ENCODE measurements at regions not wholly inside any gene's neighbourhood (a gene's known extent, or its start where the extent isn't known, plus 50 kb on each side); places are given as distances from the start of the nearest gene placed in this dataset.

DNA sequence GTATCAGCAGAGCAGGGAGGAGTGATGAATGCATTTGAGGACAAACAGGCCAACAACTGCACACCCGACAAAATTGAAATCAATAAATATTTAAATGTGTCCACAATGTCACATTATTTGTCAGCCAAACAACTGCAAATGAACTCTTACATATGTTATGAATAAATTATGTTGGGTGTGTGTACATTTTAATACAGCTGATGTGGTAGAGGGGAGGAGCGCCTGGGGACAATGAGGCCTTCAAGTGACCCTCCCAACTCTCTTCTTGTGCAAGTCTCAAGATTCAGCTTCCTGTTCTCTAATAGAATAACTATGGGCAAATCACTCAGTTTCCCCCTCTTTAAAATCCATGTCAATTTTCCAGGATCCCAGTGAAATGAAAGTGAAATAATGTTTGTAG is 303.2 kb downstream of the TSHZ3 start:
- ChIA-PET CTCF (interaction anchor here (0.8 to 1.3 kb wide), 2 partner anchors 17 to 18 kb away, joined by 3 read pairs; no protein-coding TSS in a partner anchor), POLR2A (no interaction called here)
- Histone ChIP-seq H3K4me1 (no peaks in the 10 kb centered on the region), H3K4me2 (no peak overlapping the region), H3K9me3 (peaks cover 9% of the 10 kb centered on the region; the same call in 2 of the 3 replicates), H3K4me3 (no peak overlapping the region), H3K27ac (no peak overlapping the region)
- 4% methylated on average over 2 of the region's 2 CpGs for WGBS (ENCODE audit: missing lambda C conversion rate)
- ATAC-seq, result no peak
- DNase-seq (ENCODE audit: low read depth in 1 of 2, low spot score in 1 of 2), result no peak
- no peak for TF ChIP-seq MAFK (IDR thresholded peaks at IDR 0.05; ENCODE audit: partially characterized antibody)
- TF ChIP-seq RAD21 (conservative IDR thresholded peaks at IDR 0.05 in 1 of 2, IDR thresholded peaks at IDR 0.05 in 1 of 2), result no peak
- TF ChIP-seq, protein P1, sequence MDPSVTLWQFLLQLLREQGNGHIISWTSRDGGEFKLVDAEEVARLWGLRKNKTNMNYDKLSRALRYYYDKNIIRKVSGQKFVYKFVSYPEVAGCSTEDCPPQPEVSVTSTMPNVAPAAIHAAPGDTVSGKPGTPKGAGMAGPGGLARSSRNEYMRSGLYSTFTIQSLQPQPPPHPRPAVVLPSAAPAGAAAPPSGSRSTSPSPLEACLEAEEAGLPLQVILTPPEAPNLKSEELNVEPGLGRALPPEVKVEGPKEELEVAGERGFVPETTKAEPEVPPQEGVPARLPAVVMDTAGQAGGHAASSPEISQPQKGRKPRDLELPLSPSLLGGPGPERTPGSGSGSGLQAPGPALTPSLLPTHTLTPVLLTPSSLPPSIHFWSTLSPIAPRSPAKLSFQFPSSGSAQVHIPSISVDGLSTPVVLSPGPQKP (IDR thresholded peaks at IDR 0.05; ENCODE audit: low read depth, low read length), result no peak
- no peak for TF ChIP-seq NFE2L2 (conservative IDR thresholded peaks at IDR 0.05; ENCODE audit: low read length)
- no peak for TF ChIP-seq HOXB5 (CRISPR knock-in tag; IDR thresholded peaks at IDR 0.05)
- FAIRE-seq, result no peak

DNA sequence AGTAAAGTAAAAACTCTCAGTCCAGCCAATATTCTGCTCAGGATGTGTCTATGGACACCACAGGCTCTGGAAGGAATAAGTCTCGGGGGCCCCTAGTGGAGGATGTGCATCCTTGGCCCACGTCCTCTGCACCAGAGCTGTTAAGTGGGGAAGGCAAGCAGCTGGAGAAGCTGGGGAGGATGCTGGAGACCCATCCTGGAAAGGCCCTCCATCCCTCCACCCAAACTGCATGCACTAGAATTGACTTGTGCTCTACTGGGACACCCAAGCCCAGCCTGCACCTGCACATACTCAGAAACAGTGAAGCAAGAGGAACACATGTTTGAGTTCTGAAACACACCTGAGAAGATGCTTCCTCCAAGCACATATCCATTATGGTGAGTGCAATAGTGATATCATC is 307.8 kb downstream of the TSHZ3 start:
- Histone ChIP-seq H3K4me3 (no peak overlapping the region), H3K9me3 (peaks cover 9% of the 10 kb centered on the region; the same call in 2 of the 3 replicates), H3K27ac (no peak overlapping the region), H3K4me1 (no peaks in the 10 kb centered on the region), H3K4me2 (no peak overlapping the region)
- CTCF ChIA-PET, result interaction anchor here (0.7 kb wide), 1 partner anchor 318 kb away, joined by 3 read pairs; no protein-coding TSS in a partner anchor
- ATAC-seq, result no peak
- WGBS (ENCODE audit: missing lambda C conversion rate), result 4% methylated on average over 2 of the region's 2 CpGs
- no peak for FAIRE-seq
- TF ChIP-seq SMC3 (IDR thresholded peaks at IDR 0.05) (no peak), EP300 (IDR thresholded peaks at IDR 0.05) (no peak), JUN (IDR thresholded peaks at IDR 0.05) (no peak), NPAS2 (CRISPR knock-in tag; IDR thresholded peaks at IDR 0.05; ENCODE audit: borderline replicate concordance) (no peak), RFX5 (IDR thresholded peaks at IDR 0.05) (no peak), ZFP36 (IDR thresholded peaks at IDR 0.05; ENCODE audit: borderline replicate concordance, partially characterized antibody) (no peak), CEBPB (IDR thresholded peaks at IDR 0.05) (no peak), KDM1A (IDR thresholded peaks at IDR 0.05; ENCODE audit: low read depth) (no peak), RCOR1 (IDR thresholded peaks at IDR 0.05; ENCODE audit: low read depth, low read length) (no peak), CBX8 (IDR thresholded peaks at IDR 0.05) (no peak), BHLHE40 (IDR thresholded peaks at IDR 0.05; ENCODE audit: low read depth, low read length) (no peak), HDAC2 (IDR thresholded peaks at IDR 0.05) (no peak), RNF2 (IDR thresholded peaks at IDR 0.05; ENCODE audit: borderline replicate concordance, low read depth) (no peak), POLR2A (IDR thresholded peaks at IDR 0.05; ENCODE audit: low read length) (no peak), CBX2 (IDR thresholded peaks at IDR 0.05; ENCODE audit: borderline replicate concordance, low read depth) (no peak)
- TF ChIP-seq, protein P1 (IDR thresholded peaks at IDR 0.05; ENCODE audit: low read depth, low read length), result no peak
- POLR2A ChIA-PET, result no interaction called here
- no peak for DNase-seq (ENCODE audit: low read depth in 1 of 2, low spot score in 1 of 2)

DNA sequence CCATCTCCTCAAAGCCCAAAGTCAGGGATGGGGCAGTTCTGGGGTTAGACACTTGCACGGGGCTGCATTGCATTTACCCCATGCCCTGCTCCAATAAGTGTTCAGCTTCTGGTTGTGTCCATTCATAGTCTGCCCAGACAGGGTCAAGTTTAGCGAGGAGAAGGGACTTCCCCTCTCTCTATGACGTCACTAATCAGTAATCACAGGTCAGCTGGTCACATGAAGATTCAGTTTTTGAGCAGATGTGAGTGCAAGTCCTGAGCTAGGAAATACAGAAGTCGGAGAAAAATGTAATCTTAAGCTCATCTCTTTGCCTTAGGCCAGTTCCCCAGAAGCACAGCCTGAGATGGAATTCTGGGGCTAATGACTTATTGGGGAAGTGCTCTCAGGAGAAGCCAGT is 310.1 kb downstream of the TSHZ3 start:
- CTCF ChIA-PET, result interaction anchor here (0.7 kb wide), 1 partner anchor 1185 kb away, joined by 3 read pairs; no protein-coding TSS in a partner anchor
- no peak for DNase-seq (ENCODE audit: low read depth in 1 of 2, low spot score in 1 of 2)
- WGBS (ENCODE audit: missing lambda C conversion rate), result 10% methylated on average over 4 of the region's 4 CpGs

More for the DNA sequence above, 310.1 kb downstream of the TSHZ3 start:
- FAIRE-seq (no peak), ATAC-seq (no peak)
- peaks cover 4% of the 10 kb centered on the region; the same call in 2 of the 3 replicates for H3K9me3 ChIP-seq
- H3K4me1 ChIP-seq, result no peaks in the 10 kb centered on the region
- H3K4me3 ChIP-seq, result no peak overlapping the region
- H3K27ac ChIP-seq, result no peak overlapping the region
- TF ChIP-seq CEBPB (IDR thresholded peaks at IDR 0.05), result no peak
- H3K4me2 ChIP-seq, result no peak overlapping the region
- POLR2A ChIA-PET, result no interaction called here
